ENCODE measurements at regions not wholly inside any gene's neighbourhood (a gene's known extent, or its start where the extent isn't known, plus 50 kb on each side); places are given as distances from the start of the nearest gene placed in this dataset.

GRCh38 chr21:39118061-39118460 is 65.2 kb downstream of the PSMG1 start:
- no peak for DNase-seq (ENCODE audit: insufficient read length, low spot score)
- TF ChIP-seq, protein P1, sequence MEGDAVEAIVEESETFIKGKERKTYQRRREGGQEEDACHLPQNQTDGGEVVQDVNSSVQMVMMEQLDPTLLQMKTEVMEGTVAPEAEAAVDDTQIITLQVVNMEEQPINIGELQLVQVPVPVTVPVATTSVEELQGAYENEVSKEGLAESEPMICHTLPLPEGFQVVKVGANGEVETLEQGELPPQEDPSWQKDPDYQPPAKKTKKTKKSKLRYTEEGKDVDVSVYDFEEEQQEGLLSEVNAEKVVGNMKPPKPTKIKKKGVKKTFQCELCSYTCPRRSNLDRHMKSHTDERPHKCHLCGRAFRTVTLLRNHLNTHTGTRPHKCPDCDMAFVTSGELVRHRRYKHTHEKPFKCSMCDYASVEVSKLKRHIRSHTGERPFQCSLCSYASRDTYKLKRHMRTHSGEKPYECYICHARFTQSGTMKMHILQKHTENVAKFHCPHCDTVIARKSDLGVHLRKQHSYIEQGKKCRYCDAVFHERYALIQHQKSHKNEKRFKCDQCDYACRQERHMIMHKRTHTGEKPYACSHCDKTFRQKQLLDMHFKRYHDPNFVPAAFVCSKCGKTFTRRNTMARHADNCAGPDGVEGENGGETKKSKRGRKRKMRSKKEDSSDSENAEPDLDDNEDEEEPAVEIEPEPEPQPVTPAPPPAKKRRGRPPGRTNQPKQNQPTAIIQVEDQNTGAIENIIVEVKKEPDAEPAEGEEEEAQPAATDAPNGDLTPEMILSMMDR (IDR thresholded peaks at IDR 0.05; ENCODE audit: insufficient read depth, missing control alignments), result no peak
- FAIRE-seq, result no peak

GRCh38 chr21:39117440-39117970 is 65.7 kb downstream of the PSMG1 start:
- TF ChIP-seq, protein P1 (IDR thresholded peaks at IDR 0.05; ENCODE audit: insufficient read depth, missing control alignments), result no peak
- FAIRE-seq (no peak), DNase-seq (ENCODE audit: insufficient read length, low spot score) (no peak)

- TF ChIP-seq, protein P1 (IDR thresholded peaks at IDR 0.05; ENCODE audit: insufficient read depth, missing control alignments), result no peak
- no peak for FAIRE-seq
Measured at GRCh38 chr21:39116761-39117439, 66.4 kb downstream of the PSMG1 start.

DNA sequence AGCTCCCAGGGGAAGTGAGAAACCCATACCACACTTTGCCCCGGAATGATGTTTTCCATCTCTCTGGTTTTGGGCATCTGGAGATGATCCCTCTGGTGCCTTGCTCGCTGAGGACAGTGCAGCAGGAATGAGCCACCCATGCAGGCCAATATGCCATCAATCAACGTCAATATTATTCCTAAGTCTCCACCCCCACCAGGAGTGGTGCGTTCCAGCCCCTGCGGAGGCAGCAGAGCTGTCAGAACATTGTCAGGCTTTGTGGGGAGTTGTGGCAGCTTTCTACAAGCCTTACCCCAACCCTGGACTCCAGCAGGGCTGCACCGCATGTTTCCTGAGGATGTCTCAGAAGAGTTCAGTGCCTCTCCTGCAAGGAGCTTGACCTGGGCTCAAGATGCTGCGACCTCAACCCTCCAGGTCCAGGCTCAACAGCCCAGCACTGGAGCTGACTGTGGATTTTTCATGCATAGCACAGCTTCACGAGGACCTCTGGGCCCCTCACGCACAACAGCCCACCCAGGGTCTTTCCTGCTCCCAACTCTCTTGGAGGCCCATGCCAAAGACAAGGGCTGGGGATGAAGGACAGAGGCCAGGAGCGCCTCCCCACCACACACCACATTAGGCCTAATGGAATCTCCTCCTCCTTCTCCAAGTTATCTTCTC is 67.5 kb downstream of the PSMG1 start:
- no peak for FAIRE-seq
- no peak for DNase-seq (ENCODE audit: insufficient read length, low spot score)

More at GRCh38 chr21:39116761-39117439, 66.4 kb downstream of the PSMG1 start:
- no peak for DNase-seq (ENCODE audit: insufficient read length, low spot score)

DNA sequence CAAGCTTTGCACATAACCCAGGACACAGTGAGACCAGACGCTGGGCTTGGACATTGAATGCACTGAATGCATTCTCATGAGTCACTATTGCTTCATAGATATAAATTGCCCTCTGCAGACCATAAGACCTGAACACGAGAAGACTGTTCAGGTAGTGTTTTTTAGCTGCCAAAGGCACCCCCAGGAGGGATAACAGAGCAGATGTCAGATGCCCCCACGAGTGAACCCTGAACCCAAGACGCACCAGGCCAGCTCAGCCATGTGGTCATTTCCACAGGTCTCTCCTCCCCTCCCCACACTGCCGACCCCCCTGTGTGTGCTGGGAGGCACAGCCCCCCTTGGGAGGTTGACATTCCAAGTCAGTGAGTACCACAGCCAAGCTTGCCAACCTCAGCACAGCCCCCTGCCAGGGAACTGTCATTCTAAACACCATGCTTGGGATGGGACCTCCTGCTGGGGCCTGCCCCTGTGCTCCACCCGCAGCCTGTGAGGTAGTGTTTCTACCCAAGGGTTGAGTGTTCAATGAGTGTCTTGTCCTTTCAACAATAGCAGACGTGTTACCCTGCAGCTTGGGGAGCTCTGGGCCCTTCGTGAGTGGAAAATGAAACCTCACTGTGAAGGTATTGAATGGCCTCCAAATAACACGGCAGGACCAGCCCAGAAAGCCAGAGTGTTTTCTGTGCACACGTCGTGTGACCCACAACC is 68.2 kb downstream of the PSMG1 start:
- TF ChIP-seq, protein P1 (IDR thresholded peaks at IDR 0.05; ENCODE audit: insufficient read depth, missing control alignments), result no peak
- FAIRE-seq, result no peak
- DNase-seq (ENCODE audit: insufficient read length, low spot score), result no peak

More for the DNA sequence above, 67.5 kb downstream of the PSMG1 start:
- TF ChIP-seq, protein P1 (IDR thresholded peaks at IDR 0.05; ENCODE audit: insufficient read depth, missing control alignments), result no peak

GRCh38 chr21:39111931-39112550 is 71.2 kb downstream of the PSMG1 start:
- DNase-seq (ENCODE audit: insufficient read length, low spot score), result no peak
- TF ChIP-seq, protein P1 (IDR thresholded peaks at IDR 0.05; ENCODE audit: insufficient read depth, missing control alignments), result no peak
- FAIRE-seq, result no peak
